ENCODE measurements at regions not wholly inside any gene's neighbourhood (a gene's known extent, or its start where the extent isn't known, plus 50 kb on each side); places are given as distances from the start of the nearest gene placed in this dataset.

- peaks cover 0 to 6% (median 0%) of the 10 kb centered on the region in 4 donors for H3K4me1 ChIP-seq
- intact Hi-C loops (cut with DNase I; ENCODE audit: low total_unique reads) (no loop called here), in situ Hi-C loops (cut with MboI; ENCODE audit: low pct_ligation_motif_present in 1 of 4, low pct_unique_long_range_greater_than_20kb in 1 of 4, low sequenced_read_pairs in 3 of 4) (no loop called here)
- no peaks in the 10 kb centered on the region for H3K9me3 ChIP-seq
- TF ChIP-seq POLR2A (IDR thresholded peaks at IDR 0.05) = no peak
- TF ChIP-seq CTCF (IDR thresholded peaks at IDR 0.05) = no peak
- no peak for TF ChIP-seq POLR2AphosphoS5 (IDR thresholded peaks at IDR 0.05)
- TF ChIP-seq EP300 (IDR thresholded peaks at IDR 0.05; ENCODE audit: low read depth) = no peak
- H3K36me3 ChIP-seq = no peaks in the 10 kb centered on the region
- no peak overlapping the region for H3K27ac ChIP-seq
- no peak overlapping the region for H3K4me3 ChIP-seq
- H3K27me3 ChIP-seq = peaks cover 3% of the 10 kb centered on the region
- DNase-seq = no peak
- 83% methylated on average over 4 of the region's 4 CpGs for WGBS, 2 donors (ENCODE audit: low coverage in 1 of 2)
Measured at GRCh38 chr3:194744826-194745225, 59.1 kb downstream of the FAM43A start.

- Histone ChIP-seq H3K4me1 (peaks cover 0 to 6% (median 0%) of the 10 kb centered on the region in 4 donors), H3K9me3 (no peaks in the 10 kb centered on the region), H3K4me3 (no peak overlapping the region), H3K27ac (no peak overlapping the region), H3K27me3 (peaks cover 3% of the 10 kb centered on the region), H3K36me3 (no peaks in the 10 kb centered on the region)
- in situ Hi-C loops (cut with MboI; ENCODE audit: low pct_ligation_motif_present in 1 of 4, low pct_unique_long_range_greater_than_20kb in 1 of 4, low sequenced_read_pairs in 3 of 4) (no loop called here), intact Hi-C loops (cut with DNase I; ENCODE audit: low total_unique reads) (no loop called here)
- DNase-seq = no peak
- 62 to 74% methylated on average over 3 to 9 of the region's 9 CpGs for WGBS, 2 donors (ENCODE audit: low coverage in 1 of 2)
- TF ChIP-seq POLR2A (IDR thresholded peaks at IDR 0.05) = no peak
- TF ChIP-seq EP300 (IDR thresholded peaks at IDR 0.05; ENCODE audit: low read depth) = no peak
- TF ChIP-seq POLR2AphosphoS5 (IDR thresholded peaks at IDR 0.05) = no peak
- TF ChIP-seq CTCF (IDR thresholded peaks at IDR 0.05) = no peak
Measured at GRCh38 chr3:194745422-194746184, 59.9 kb downstream of the FAM43A start.

GRCh38 chr3:194748225-194748624, 62.5 kb downstream of the FAM43A start:
- H3K9me3 ChIP-seq = no peaks in the 10 kb centered on the region
- TF ChIP-seq CTCF (IDR thresholded peaks at IDR 0.05) = no peak
- TF ChIP-seq EP300 (IDR thresholded peaks at IDR 0.05; ENCODE audit: low read depth) = no peak
- no peak for TF ChIP-seq POLR2AphosphoS5 (IDR thresholded peaks at IDR 0.05)
- TF ChIP-seq POLR2A (IDR thresholded peaks at IDR 0.05) = no peak
- no peak overlapping the region for H3K27ac ChIP-seq
- 85 to 93% methylated on average over 2 to 19 of the region's 19 CpGs for WGBS, 2 donors (ENCODE audit: low coverage in 1 of 2)
- in situ Hi-C loops (cut with MboI; ENCODE audit: low pct_ligation_motif_present in 1 of 4, low pct_unique_long_range_greater_than_20kb in 1 of 4, low sequenced_read_pairs in 3 of 4) (no loop called here), intact Hi-C loops (cut with DNase I; ENCODE audit: low total_unique reads) (no loop called here)
- H3K4me1 ChIP-seq = peaks cover 0 to 6% (median 0%) of the 10 kb centered on the region in 4 donors
- DNase-seq = no peak
- H3K27me3 ChIP-seq = no peaks in the 10 kb centered on the region
- H3K36me3 ChIP-seq = no peaks in the 10 kb centered on the region
- no peak overlapping the region for H3K4me3 ChIP-seq

- H3K4me3 ChIP-seq = no peak overlapping the region
- intact Hi-C loops (cut with DNase I; ENCODE audit: low total_unique reads) (no loop called here), in situ Hi-C loops (cut with MboI; ENCODE audit: low pct_ligation_motif_present in 1 of 4, low pct_unique_long_range_greater_than_20kb in 1 of 4, low sequenced_read_pairs in 3 of 4) (no loop called here)
- H3K27ac ChIP-seq = no peak overlapping the region
- no peaks in the 10 kb centered on the region for H3K27me3 ChIP-seq
- H3K36me3 ChIP-seq = no peaks in the 10 kb centered on the region
- peaks cover 0 to 6% (median 0%) of the 10 kb centered on the region in 4 donors for H3K4me1 ChIP-seq
- 75% methylated on average over 14 of the region's 17 CpGs; no CpG with 5 or more reads in 1 of the 2 donors for WGBS, 2 donors (ENCODE audit: low coverage in 1 of 2)
- TF ChIP-seq POLR2A (IDR thresholded peaks at IDR 0.05) (no peak), CTCF (IDR thresholded peaks at IDR 0.05) (no peak), EP300 (IDR thresholded peaks at IDR 0.05; ENCODE audit: low read depth) (no peak), POLR2AphosphoS5 (IDR thresholded peaks at IDR 0.05) (no peak)
- no peaks in the 10 kb centered on the region for H3K9me3 ChIP-seq
- DNase-seq = no peak
Measured at GRCh38 chr3:194749631-194750490, 64.2 kb downstream of the FAM43A start.

Measured in transverse colon (tissue), 4 donors.